ENCODE measurements at regions not wholly inside any gene's neighbourhood (a gene's known extent, or its start where the extent isn't known, plus 50 kb on each side); places are given as distances from the start of the nearest gene placed in this dataset.

GRCh38 chr5:35364350-35364749 is 134.1 kb upstream of the PRLR start:
- no peak for DNase-seq (ENCODE audit: low read depth in 3 of 3)

GRCh38 chr5:35363387-35363965 is 133.2 kb upstream of the PRLR start:
- DNase-seq (ENCODE audit: low read depth in 3 of 3), result no peak

GRCh38 chr5:35362772-35363171 is 132.5 kb upstream of the PRLR start:
- no peak for DNase-seq (ENCODE audit: low read depth in 3 of 3)

GRCh38 chr5:35360671-35361070 is 130.4 kb upstream of the PRLR start:
- no peak for DNase-seq (ENCODE audit: low read depth in 3 of 3)

GRCh38 chr5:35359859-35360258 is 129.6 kb upstream of the PRLR start:
- DNase-seq (ENCODE audit: low read depth in 3 of 3), result no peak

- no peak for DNase-seq (ENCODE audit: low read depth in 3 of 3)
Measured at GRCh38 chr5:35357973-35358372, 127.7 kb upstream of the PRLR start.

GRCh38 chr5:35356725-35357124 is 126.4 kb upstream of the PRLR start:
- DNase-seq (ENCODE audit: low read depth in 3 of 3), result no peak

- no peak for DNase-seq (ENCODE audit: low read depth in 3 of 3)
Measured at GRCh38 chr5:35354751-35355150, 124.5 kb upstream of the PRLR start.

- DNase-seq (ENCODE audit: low read depth in 3 of 3), result no peak
Measured at GRCh38 chr5:35345222-35345621, 114.9 kb upstream of the PRLR start.

GRCh38 chr5:35342664-35343063 is 112.4 kb upstream of the PRLR start:
- no peak for DNase-seq (ENCODE audit: low read depth in 3 of 3)

GRCh38 chr5:35341189-35341588 is 110.9 kb upstream of the PRLR start:
- DNase-seq (ENCODE audit: low read depth in 3 of 3), result no peak

- no peak for DNase-seq (ENCODE audit: low read depth in 3 of 3)
Measured at GRCh38 chr5:35339616-35340100, 109.4 kb upstream of the PRLR start.

GRCh38 chr5:35339006-35339405 is 108.7 kb upstream of the PRLR start:
- DNase-seq (ENCODE audit: low read depth in 3 of 3), result no peak

GRCh38 chr5:35338157-35338453 is 107.8 kb upstream of the PRLR start:
- DNase-seq (ENCODE audit: low read depth in 3 of 3), result no peak

- no peak for DNase-seq (ENCODE audit: low read depth in 3 of 3)
Measured at GRCh38 chr5:35337340-35338156, 107.3 kb upstream of the PRLR start.

- DNase-seq (ENCODE audit: low read depth in 3 of 3), result no peak
Measured at GRCh38 chr5:35336230-35336629, 105.9 kb upstream of the PRLR start.

GRCh38 chr5:35335752-35336151 is 105.5 kb upstream of the PRLR start:
- no peak for DNase-seq (ENCODE audit: low read depth in 3 of 3)

GRCh38 chr5:35333366-35333765 is 103.1 kb upstream of the PRLR start:
- no peak for DNase-seq (ENCODE audit: low read depth in 3 of 3)

GRCh38 chr5:35331956-35332950 is 102.0 kb upstream of the PRLR start:
- no peak for DNase-seq (ENCODE audit: low read depth in 3 of 3)

- no peak for DNase-seq (ENCODE audit: low read depth in 3 of 3)
Measured at GRCh38 chr5:35325836-35326235, 95.5 kb upstream of the PRLR start.

GRCh38 chr5:35324679-35325078 is 94.4 kb upstream of the PRLR start:
- DNase-seq (ENCODE audit: low read depth in 3 of 3), result no peak

- no peak for DNase-seq (ENCODE audit: low read depth in 3 of 3)
Measured at GRCh38 chr5:35324201-35324600, 93.9 kb upstream of the PRLR start.

Measured in stimulated activated CD4-positive, alpha-beta T cell treated with anti-CD3 and anti-CD28 coated beads, TNF-alpha, amount 100 ng/mL, for 24 hours (primary cell).